Fibroblast of lung (primary cell): ENCODE measurements at regions not wholly inside any gene's neighbourhood (a gene's known extent, or its start where the extent isn't known, plus 50 kb on each side); places are given as distances from the start of the nearest gene placed in this dataset.

ENCODE experiments used
- DNase-seq, 2 donors: peaks; one replicate each; pipeline versions ENCODE4 v3.0.0 to v3.0.0-alpha.2; 2010; ENCODE audit warnings: low read depth in 2 of 2
- H2AFZ ChIP-seq: 2 replicates; pipeline ENCODE4 v1.5.1; 2012; ENCODE audit warnings: low read length, control low read depth, inconsistent platforms
- H3K27ac ChIP-seq: 2 replicates; pipeline ENCODE4 v1.5.1; 2011; ENCODE audit warnings: low read length, control low read depth; ENCODE audit not compliant: insufficient read depth
- H3K27me3 ChIP-seq: 2 replicates; pipeline ENCODE4 v1.5.1; 2011; ENCODE audit warnings: mild to moderate bottlenecking, low read length; ENCODE audit not compliant: control insufficient read depth, insufficient read depth
- H3K36me3 ChIP-seq: 2 replicates; pipeline ENCODE4 v1.5.1; 2011; ENCODE audit warnings: low read length; ENCODE audit not compliant: control insufficient read depth, insufficient read depth
- H3K4me1 ChIP-seq: 2 replicates; pipeline ENCODE4 v1.5.1; 2011; ENCODE audit warnings: low read length; ENCODE audit not compliant: control insufficient read depth, insufficient read depth; ENCODE audit errors: extremely low read depth
- H3K4me2 ChIP-seq: 2 replicates; pipeline ENCODE4 v1.5.1; 2011; ENCODE audit warnings: low read length, control low read depth; ENCODE audit not compliant: insufficient read depth; ENCODE audit errors: extremely low read depth
- H3K4me3 ChIP-seq, 4 experiments: fragments of 200-600 bp in 1 of 4; sonication (generic) in 1 of 4; replicated peaks in 1 of 4; 2 replicates each; pipeline ENCODE4 v1.5.1; 2011 to 2016; ENCODE audit warnings: low read length in 4 of 4, low read depth in 3 of 4, mild to moderate bottlenecking in 3 of 4, control low read depth in 2 of 4, inconsistent platforms in 1 of 4, mixed read lengths in 1 of 4; ENCODE audit not compliant: insufficient read depth in 1 of 4; ENCODE audit errors: control extremely low read depth in 1 of 4
- H3K79me2 ChIP-seq: 2 replicates; pipeline ENCODE4 v1.5.1; 2012; ENCODE audit warnings: mild to moderate bottlenecking, low read length, inconsistent platforms; ENCODE audit not compliant: control insufficient read depth, insufficient read depth
- H3K9ac ChIP-seq: 2 replicates; pipeline ENCODE4 v1.5.1; 2011; ENCODE audit warnings: mild to moderate bottlenecking, low read length, control low read depth; ENCODE audit not compliant: insufficient read depth
- H3K9me3 ChIP-seq: 2 replicates; pipeline ENCODE4 v1.5.1; 2012; ENCODE audit warnings: low read depth, low read length; ENCODE audit not compliant: control insufficient read depth, insufficient read depth
- H4K20me1 ChIP-seq: 2 replicates; pipeline ENCODE4 v1.5.1; 2011; ENCODE audit warnings: low read length; ENCODE audit not compliant: control insufficient read depth, insufficient read depth; ENCODE audit errors: extremely low read depth
- CTCF ChIP-seq, 2 donors: IDR thresholded peaks in 1 of 2; conservative IDR thresholded peaks in 1 of 2; 1 replicate in 1 of 2; 2 replicates in 1 of 2; pipeline ENCODE4 v1.5.1; 2011 to 2012; ENCODE audit warnings: low read length in 2 of 2, control low read depth in 1 of 2, inconsistent platforms in 1 of 2, low read depth in 1 of 2, mild to moderate bottlenecking in 1 of 2
- EZH2 ChIP-seq: IDR thresholded peaks from 2 replicates; pipeline ENCODE4 v1.5.1; 2012; ENCODE audit warnings: low read length, control low read depth, mild to moderate bottlenecking; ENCODE audit errors: missing control alignments

- H3K4me3 ChIP-seq, result no peak overlapping the region
- H3K79me2 ChIP-seq, result no peaks in the 10 kb centered on the region
- no peaks in the 10 kb centered on the region for H3K36me3 ChIP-seq
- no peak overlapping the region for H3K4me2 ChIP-seq
- H3K9me3 ChIP-seq, result no peaks in the 10 kb centered on the region
- no peak overlapping the region for H3K9ac ChIP-seq
- H4K20me1 ChIP-seq, result no peaks in the 10 kb centered on the region
- H3K27ac ChIP-seq, result no peak overlapping the region
- H3K4me1 ChIP-seq, result no peaks in the 10 kb centered on the region
- H2AFZ ChIP-seq, result no peak overlapping the region
- TF ChIP-seq EZH2 (no peak), CTCF (conservative IDR thresholded peaks at IDR 0.05 in 1 of 2, IDR thresholded peaks at IDR 0.05 in 1 of 2; ENCODE audit: low read depth in 1 of 2, low read length in 2 of 2) (no peak)
- DNase-seq, result no peak
- H3K27me3 ChIP-seq, result no peaks in the 10 kb centered on the region
Measured at GRCh38 chr4:12495211-12495610, 988.9 kb downstream of the RAB28 start.

GRCh38 chr4:12492730-12493393 is 991.3 kb downstream of the RAB28 start:
- no peak for DNase-seq
- H2AFZ ChIP-seq, result no peak overlapping the region
- H3K36me3 ChIP-seq, result no peaks in the 10 kb centered on the region
- H3K27ac ChIP-seq, result no peak overlapping the region
- H3K9me3 ChIP-seq, result no peaks in the 10 kb centered on the region
- no peak overlapping the region for H3K9ac ChIP-seq
- H4K20me1 ChIP-seq, result no peaks in the 10 kb centered on the region
- TF ChIP-seq CTCF (conservative IDR thresholded peaks at IDR 0.05 in 1 of 2, IDR thresholded peaks at IDR 0.05 in 1 of 2; ENCODE audit: low read depth in 1 of 2, low read length in 2 of 2) (no peak), EZH2 (no peak)
- no peak overlapping the region for H3K4me3 ChIP-seq
- H3K27me3 ChIP-seq, result no peaks in the 10 kb centered on the region
- no peaks in the 10 kb centered on the region for H3K4me1 ChIP-seq
- no peak overlapping the region for H3K4me2 ChIP-seq
- H3K79me2 ChIP-seq, result no peaks in the 10 kb centered on the region

- H3K27me3 ChIP-seq, result no peaks in the 10 kb centered on the region
- no peaks in the 10 kb centered on the region for H3K36me3 ChIP-seq
- H3K4me2 ChIP-seq, result no peak overlapping the region
- H3K27ac ChIP-seq, result no peak overlapping the region
- TF ChIP-seq CTCF (conservative IDR thresholded peaks at IDR 0.05 in 1 of 2, IDR thresholded peaks at IDR 0.05 in 1 of 2; ENCODE audit: low read depth in 1 of 2, low read length in 2 of 2) (no peak), EZH2 (no peak)
- no peaks in the 10 kb centered on the region for H4K20me1 ChIP-seq
- no peak overlapping the region for H3K4me3 ChIP-seq
- no peaks in the 10 kb centered on the region for H3K9me3 ChIP-seq
- no peak for DNase-seq
- H3K4me1 ChIP-seq, result no peaks in the 10 kb centered on the region
- H3K79me2 ChIP-seq, result no peaks in the 10 kb centered on the region
- H3K9ac ChIP-seq, result no peak overlapping the region
- no peak overlapping the region for H2AFZ ChIP-seq
Measured at GRCh38 chr4:12488672-12489071, 995.5 kb downstream of the RAB28 start.
